Panc1 (cell line): ENCODE measurements at regions not wholly inside any gene's neighbourhood (a gene's known extent, or its start where the extent isn't known, plus 50 kb on each side); places are given as distances from the start of the nearest gene placed in this dataset.

ENCODE experiments used
- ATAC-seq: fragments of 200-7000 bp; cut with Tn5 transposase; 2 replicates; pipeline ENCODE4 v1.9.1; 2020; ENCODE audit warnings: mild to moderate bottlenecking, moderate library complexity
- BruUV-seq: library from RNA; stranded (reverse); fragments of 400-500 nt; replicated peaks from 2 replicates; lab custom pipeline; 2021; lab: Mats Ljungman, UMichigan
- CTCF ChIA-PET: fragments of 300-600 bp; sonication (Branson Sonifier 250); formaldehyde crosslinking; loops from one replicate; lab custom pipeline; 2022; ENCODE audit warnings: antibody characterized with exemption; lab: Charles Lee
- POLR2A ChIA-PET: fragments of 300-600 bp; sonication (Branson Sonifier 250); formaldehyde crosslinking; loops from one replicate; lab custom pipeline; 2022; ENCODE audit warnings: antibody characterized with exemption; lab: Charles Lee
- DNase-seq: peaks from one replicate; pipeline ENCODE4 v3.0.0-alpha.2; 2010; ENCODE audit warnings: low read depth, low spot score
- H3K27ac ChIP-seq: 2 replicates; pipeline ENCODE4 v1.5.1; 2011; ENCODE audit warnings: mild to moderate bottlenecking, low read length, inconsistent platforms
- H3K27me3 ChIP-seq: fragments of 200-500 bp; sonication (Bioruptor generic); 2 replicates; pipeline ENCODE4 v1.6.0; 2014; ENCODE audit warnings: low read length, inconsistent platforms; ENCODE audit not compliant: control insufficient read depth, insufficient read depth
- H3K36me3 ChIP-seq: fragments of 200-500 bp; sonication (Bioruptor generic); 2 replicates; pipeline ENCODE4 v1.5.1; 2014; ENCODE audit warnings: inconsistent platforms, mild to moderate bottlenecking, low read length, moderate library complexity; ENCODE audit not compliant: control insufficient read depth, insufficient read depth
- H3K4me1 ChIP-seq: 2 replicates; pipeline ENCODE4 v1.5.1; 2011; ENCODE audit warnings: inconsistent platforms, mild to moderate bottlenecking, low read length, moderate library complexity; ENCODE audit not compliant: control insufficient read depth, insufficient read depth
- H3K4me3 ChIP-seq, 2 experiments: 2 replicates each; pipeline ENCODE4 v1.5.1; 2011 to 2012; ENCODE audit warnings: low read depth in 2 of 2, low read length in 2 of 2, mild to moderate bottlenecking in 2 of 2, inconsistent platforms in 1 of 2, moderate library complexity in 1 of 2
- H3K9me3 ChIP-seq: fragments of 200-500 bp; sonication (Bioruptor generic); 2 replicates; pipeline ENCODE4 v1.5.1; 2014; ENCODE audit warnings: low read depth, mild to moderate bottlenecking, inconsistent platforms, low read length, moderate library complexity; ENCODE audit not compliant: control insufficient read depth, insufficient read depth
- CTCF ChIP-seq: fragments of 450-650 bp; IDR thresholded peaks from 2 replicates; pipeline ENCODE4 v1.5.1; 2017; ENCODE audit warnings: mild to moderate bottlenecking
- POLR2AphosphoS5 ChIP-seq: IDR thresholded peaks from 2 replicates; pipeline ENCODE4 v1.6.1; 2012; ENCODE audit warnings: mild to moderate bottlenecking, low read depth, low read length, moderate library complexity
- REST ChIP-seq, 2 experiments: IDR thresholded peaks; 2 replicates each; pipeline ENCODE4 v1.6.1; 2011 to 2012; ENCODE audit warnings: low read depth in 2 of 2, control low read depth in 1 of 2, low read length in 1 of 2, mild to moderate bottlenecking in 1 of 2, moderate library complexity in 1 of 2; ENCODE audit not compliant: insufficient read depth in 1 of 2
- SIN3A ChIP-seq: IDR thresholded peaks from 2 replicates; pipeline ENCODE4 v1.6.1; 2012; ENCODE audit warnings: low read depth, mild to moderate bottlenecking, low read length, moderate library complexity, borderline replicate concordance; ENCODE audit not compliant: insufficient read depth
- TCF7L2 ChIP-seq: IDR thresholded peaks from 2 replicates; pipeline ENCODE4 v1.6.1; 2011; ENCODE audit warnings: mild to moderate bottlenecking, low read depth, low read length, inconsistent platforms
- in situ Hi-C: cut with HindIII; loops from 2 replicates; pipeline ENCODE4 v1.10.0; 2016; ENCODE audit warnings: low sequenced_read_pairs, low pct_unique_long_range_greater_than_20kb
- intact Hi-C: fragments of 100-400 bp; cut with micrococcal nuclease; formaldehyde crosslinking; loops from one replicate; pipeline ENCODE4 v1.10.0; 2022; ENCODE audit not compliant: unreplicated experiment

- no peaks in the 10 kb centered on the region for H3K9me3 ChIP-seq
- no peak overlapping the region for H3K4me3 ChIP-seq
- BruUV-seq: no TSS peak
- in situ Hi-C loops (no loop called here), intact Hi-C loops (no loop called here)
- TF ChIP-seq SIN3A (no peak), POLR2AphosphoS5 (no peak), REST (IDR thresholded peaks at IDR 0.05; ENCODE audit: insufficient read depth in 1 of 2, low read depth in 2 of 2, low read length in 1 of 2) (no peak), TCF7L2 (no peak), CTCF (no peak)
- no peaks in the 10 kb centered on the region for H3K36me3 ChIP-seq
- no peak overlapping the region for H3K27ac ChIP-seq
- no peaks in the 10 kb centered on the region for H3K4me1 ChIP-seq
- CTCF ChIA-PET: no interaction called here
- POLR2A ChIA-PET: interaction anchor here (0.6 kb wide), 1 partner anchor 373 kb away, joined by 5 read pairs; no protein-coding TSS in a partner anchor
- ATAC-seq (no peak), DNase-seq (no peak)
- no peaks in the 10 kb centered on the region for H3K27me3 ChIP-seq
These were observed 75.6 kb upstream of the MSX1 start for GRCh38 chr4:4783847-4784246.

GRCh38 chr4:4782969-4783368, 76.5 kb upstream of the MSX1 start:
- H3K27ac ChIP-seq: no peak overlapping the region
- in situ Hi-C loops: no loop called here
- intact Hi-C loops: no loop called here
- no peak overlapping the region for H3K4me3 ChIP-seq
- no peaks in the 10 kb centered on the region for H3K36me3 ChIP-seq
- POLR2A ChIA-PET: no interaction called here
- no peak for TF ChIP-seq REST (IDR thresholded peaks at IDR 0.05; ENCODE audit: insufficient read depth in 1 of 2, low read depth in 2 of 2, low read length in 1 of 2)
- TF ChIP-seq TCF7L2: no peak
- TF ChIP-seq CTCF: no peak
- no peak for TF ChIP-seq POLR2AphosphoS5
- TF ChIP-seq SIN3A: no peak
- no peak for ATAC-seq
- BruUV-seq: no TSS peak
- CTCF ChIA-PET: no interaction called here
- DNase-seq: no peak
- no peaks in the 10 kb centered on the region for H3K27me3 ChIP-seq
- no peaks in the 10 kb centered on the region for H3K4me1 ChIP-seq
- H3K9me3 ChIP-seq: no peaks in the 10 kb centered on the region
